ENCODE measurements at regions not wholly inside any gene's neighbourhood (a gene's known extent, or its start where the extent isn't known, plus 50 kb on each side); places are given as distances from the start of the nearest gene placed in this dataset.

DNA sequence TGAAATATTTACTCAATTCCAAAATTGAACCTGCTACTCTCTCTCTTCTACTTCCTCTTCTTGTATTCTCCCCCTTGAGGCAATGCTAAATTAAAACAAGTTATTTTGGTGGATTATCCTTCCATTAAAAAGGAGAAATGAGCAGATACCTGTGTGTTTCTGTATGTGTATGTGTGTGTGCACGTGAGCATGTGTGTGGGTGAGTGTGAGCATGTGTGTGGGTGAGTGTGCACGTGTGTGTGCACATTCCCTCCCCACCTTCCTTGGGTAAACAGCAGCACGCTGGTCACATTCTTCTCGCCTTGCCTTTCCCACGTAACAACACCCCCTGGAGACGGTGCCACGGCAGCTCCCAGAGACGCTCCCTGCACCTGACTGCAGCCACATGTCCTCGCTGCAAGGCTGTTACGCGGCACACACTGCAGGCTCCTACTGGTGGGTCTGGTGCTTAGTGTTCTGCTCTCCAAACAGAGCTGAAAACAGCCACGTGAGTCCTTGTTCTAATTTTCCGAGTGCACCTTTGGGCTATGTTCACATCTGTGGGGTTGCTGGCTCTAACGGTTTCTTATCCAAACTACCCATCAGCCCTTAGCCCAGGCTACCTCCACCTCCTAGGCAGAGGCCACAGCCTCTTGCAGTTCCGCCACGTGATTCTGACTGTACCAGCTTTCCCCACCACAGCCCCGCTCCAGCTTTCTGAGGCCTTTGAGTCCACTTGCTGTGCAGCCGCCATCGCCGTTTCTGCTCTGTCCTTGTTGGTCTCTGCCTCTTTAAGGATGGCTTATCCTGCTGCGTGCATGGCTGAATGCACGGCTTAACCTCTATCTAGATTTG lies 123.4 kb downstream of the CTTN start:
- Histone ChIP-seq H3K27me3 (ENCODE audit: control insufficient read depth, insufficient read depth, low read length) (peaks cover 2% of the 10 kb centered on the region), H3K9me3 (ENCODE audit: control insufficient read depth, insufficient read depth, low read depth, low read length) (no peaks in the 10 kb centered on the region), H3K27ac (ENCODE audit: insufficient read depth, low read length) (no peak overlapping the region), H3K9ac (ENCODE audit: insufficient read depth, low read length) (no peak overlapping the region), H3K4me3 (replicated peaks in 1 of 4; ENCODE audit: control extremely low read depth in 1 of 4, insufficient read depth in 1 of 4, low read depth in 3 of 4, low read length in 4 of 4) (no peak overlapping the region), H3K79me2 (ENCODE audit: control insufficient read depth, insufficient read depth, low read length) (no peaks in the 10 kb centered on the region), H3K4me2 (ENCODE audit: extremely low read depth, insufficient read depth, low read length) (no peak overlapping the region), H3K4me1 (ENCODE audit: control insufficient read depth, extremely low read depth, insufficient read depth, low read length) (no peaks in the 10 kb centered on the region), H2AFZ (ENCODE audit: low read length) (no peak overlapping the region), H4K20me1 (ENCODE audit: control insufficient read depth, extremely low read depth, insufficient read depth, low read length) (no peaks in the 10 kb centered on the region), H3K36me3 (ENCODE audit: control insufficient read depth, insufficient read depth, low read length) (no peaks in the 10 kb centered on the region)
- TF ChIP-seq EZH2 (IDR thresholded peaks at IDR 0.05; ENCODE audit: low read length, missing control alignments): no peak
- TF ChIP-seq, protein P1, sequence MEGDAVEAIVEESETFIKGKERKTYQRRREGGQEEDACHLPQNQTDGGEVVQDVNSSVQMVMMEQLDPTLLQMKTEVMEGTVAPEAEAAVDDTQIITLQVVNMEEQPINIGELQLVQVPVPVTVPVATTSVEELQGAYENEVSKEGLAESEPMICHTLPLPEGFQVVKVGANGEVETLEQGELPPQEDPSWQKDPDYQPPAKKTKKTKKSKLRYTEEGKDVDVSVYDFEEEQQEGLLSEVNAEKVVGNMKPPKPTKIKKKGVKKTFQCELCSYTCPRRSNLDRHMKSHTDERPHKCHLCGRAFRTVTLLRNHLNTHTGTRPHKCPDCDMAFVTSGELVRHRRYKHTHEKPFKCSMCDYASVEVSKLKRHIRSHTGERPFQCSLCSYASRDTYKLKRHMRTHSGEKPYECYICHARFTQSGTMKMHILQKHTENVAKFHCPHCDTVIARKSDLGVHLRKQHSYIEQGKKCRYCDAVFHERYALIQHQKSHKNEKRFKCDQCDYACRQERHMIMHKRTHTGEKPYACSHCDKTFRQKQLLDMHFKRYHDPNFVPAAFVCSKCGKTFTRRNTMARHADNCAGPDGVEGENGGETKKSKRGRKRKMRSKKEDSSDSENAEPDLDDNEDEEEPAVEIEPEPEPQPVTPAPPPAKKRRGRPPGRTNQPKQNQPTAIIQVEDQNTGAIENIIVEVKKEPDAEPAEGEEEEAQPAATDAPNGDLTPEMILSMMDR (conservative IDR thresholded peaks at IDR 0.05 in 1 of 2, IDR thresholded peaks at IDR 0.05 in 1 of 2; ENCODE audit: low read depth in 1 of 2, low read length in 2 of 2): no peak
- no peak for DNase-seq (ENCODE audit: low read depth in 2 of 2)

DNA sequence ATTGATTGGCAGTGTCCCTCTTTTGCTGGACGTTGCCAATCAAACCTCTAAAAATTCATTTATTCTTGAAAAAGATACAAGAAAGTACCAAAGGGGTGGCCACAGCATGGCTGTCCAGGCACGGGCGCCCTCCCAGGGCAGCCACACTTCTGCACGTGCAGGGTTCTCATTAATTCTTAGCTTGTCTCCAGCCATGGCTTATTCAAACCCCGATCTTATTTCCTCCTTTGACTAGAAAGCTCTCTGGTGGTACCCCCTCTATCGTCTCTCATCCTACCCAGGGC lies 123.9 kb downstream of the CTTN start:
- H3K79me2 ChIP-seq (ENCODE audit: control insufficient read depth, insufficient read depth, low read length): no peaks in the 10 kb centered on the region
- DNase-seq (ENCODE audit: low read depth in 2 of 2): no peak
- H3K9me3 ChIP-seq (ENCODE audit: control insufficient read depth, insufficient read depth, low read depth, low read length): no peaks in the 10 kb centered on the region
- H3K27ac ChIP-seq (ENCODE audit: insufficient read depth, low read length): no peak overlapping the region
- no peak for TF ChIP-seq EZH2 (IDR thresholded peaks at IDR 0.05; ENCODE audit: low read length, missing control alignments)
- TF ChIP-seq, protein P1 (conservative IDR thresholded peaks at IDR 0.05 in 1 of 2, IDR thresholded peaks at IDR 0.05 in 1 of 2; ENCODE audit: low read depth in 1 of 2, low read length in 2 of 2): no peak
- peaks cover 2% of the 10 kb centered on the region for H3K27me3 ChIP-seq (ENCODE audit: control insufficient read depth, insufficient read depth, low read length)
- H4K20me1 ChIP-seq (ENCODE audit: control insufficient read depth, extremely low read depth, insufficient read depth, low read length): no peaks in the 10 kb centered on the region
- H3K4me3 ChIP-seq (replicated peaks in 1 of 4; ENCODE audit: control extremely low read depth in 1 of 4, insufficient read depth in 1 of 4, low read depth in 3 of 4, low read length in 4 of 4): no peak overlapping the region
- no peak overlapping the region for H3K9ac ChIP-seq (ENCODE audit: insufficient read depth, low read length)
- no peaks in the 10 kb centered on the region for H3K36me3 ChIP-seq (ENCODE audit: control insufficient read depth, insufficient read depth, low read length)
- H3K4me1 ChIP-seq (ENCODE audit: control insufficient read depth, extremely low read depth, insufficient read depth, low read length): no peaks in the 10 kb centered on the region
- H3K4me2 ChIP-seq (ENCODE audit: extremely low read depth, insufficient read depth, low read length): no peak overlapping the region
- no peak overlapping the region for H2AFZ ChIP-seq (ENCODE audit: low read length)

DNA sequence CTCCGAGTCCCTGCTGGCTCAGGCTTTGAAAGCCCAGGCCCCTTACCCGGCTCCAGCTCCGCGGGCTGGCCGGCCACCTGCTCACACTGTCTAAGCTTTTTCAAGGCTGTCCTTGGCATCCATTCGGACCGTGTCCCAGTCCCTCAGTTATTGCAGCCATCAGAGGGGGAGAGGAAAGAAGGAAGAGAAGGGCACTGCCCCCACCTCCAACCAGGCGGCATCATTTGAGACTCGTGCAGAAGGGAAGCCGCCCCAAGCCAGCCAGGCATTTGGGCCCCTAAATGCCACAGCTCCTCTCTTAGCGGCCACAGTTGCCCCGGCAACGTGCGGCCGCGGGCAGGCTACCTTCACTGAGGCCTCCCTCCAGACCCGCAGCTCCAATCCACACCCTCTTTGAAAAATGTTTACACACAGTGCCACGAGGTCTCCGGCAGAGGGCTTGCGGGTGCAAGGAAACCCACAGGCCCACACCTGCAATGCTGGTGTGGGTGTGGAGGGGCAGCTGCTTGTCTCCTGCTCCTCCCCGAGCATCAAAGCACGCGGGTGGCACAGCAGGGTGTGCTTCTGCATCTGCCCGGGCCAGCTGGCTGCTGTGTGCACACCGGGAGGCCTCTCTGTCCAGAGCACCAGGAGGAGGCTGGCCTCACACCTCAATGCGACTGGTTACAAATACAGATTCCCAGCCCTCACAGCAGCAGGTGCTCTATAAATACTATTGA lies 124.4 kb downstream of the CTTN start:
- Histone ChIP-seq H3K9me3 (ENCODE audit: control insufficient read depth, insufficient read depth, low read depth, low read length) (no peaks in the 10 kb centered on the region), H3K4me1 (ENCODE audit: control insufficient read depth, extremely low read depth, insufficient read depth, low read length) (no peaks in the 10 kb centered on the region), H3K9ac (ENCODE audit: insufficient read depth, low read length) (no peak overlapping the region), H3K4me2 (ENCODE audit: extremely low read depth, insufficient read depth, low read length) (no peak overlapping the region), H4K20me1 (ENCODE audit: control insufficient read depth, extremely low read depth, insufficient read depth, low read length) (no peaks in the 10 kb centered on the region), H3K36me3 (ENCODE audit: control insufficient read depth, insufficient read depth, low read length) (no peaks in the 10 kb centered on the region), H3K27me3 (ENCODE audit: control insufficient read depth, insufficient read depth, low read length) (peaks cover 2% of the 10 kb centered on the region), H2AFZ (ENCODE audit: low read length) (no peak overlapping the region), H3K27ac (ENCODE audit: insufficient read depth, low read length) (no peak overlapping the region), H3K4me3 (replicated peaks in 1 of 4; ENCODE audit: control extremely low read depth in 1 of 4, insufficient read depth in 1 of 4, low read depth in 3 of 4, low read length in 4 of 4) (no peak overlapping the region), H3K79me2 (ENCODE audit: control insufficient read depth, insufficient read depth, low read length) (no peaks in the 10 kb centered on the region)
- TF ChIP-seq EZH2 (IDR thresholded peaks at IDR 0.05; ENCODE audit: low read length, missing control alignments): no peak
- TF ChIP-seq, protein P1 (conservative IDR thresholded peaks at IDR 0.05 in 1 of 2, IDR thresholded peaks at IDR 0.05 in 1 of 2; ENCODE audit: low read depth in 1 of 2, low read length in 2 of 2): no peak
- DNase-seq (ENCODE audit: low read depth in 2 of 2): peak in 1 of 2 donors; percentile 22
